NB4 (cell line): ENCODE measurements at regions not wholly inside any gene's neighbourhood (a gene's known extent, or its start where the extent isn't known, plus 50 kb on each side); places are given as distances from the start of the nearest gene placed in this dataset.

Experiments
- CTCF ChIP-seq: IDR thresholded peaks from one replicate; pipeline ENCODE4 v1.5.1; 2012; ENCODE audit warnings: low read depth, low read length
- MAX ChIP-seq: IDR thresholded peaks from 2 replicates; pipeline ENCODE4 v1.6.1; 2011; ENCODE audit warnings: low read depth, low read length
- POLR2A ChIP-seq: IDR thresholded peaks from 2 replicates; pipeline ENCODE4 v1.6.1; 2011; ENCODE audit warnings: mild to moderate bottlenecking; ENCODE audit not compliant: insufficient read length; ENCODE audit errors: extremely low read depth

GRCh38 chr15:87779746-87780145 is 476.8 kb downstream of the NTRK3 start:
- TF ChIP-seq MAX, result no peak
- TF ChIP-seq CTCF, result no peak
- no peak for TF ChIP-seq POLR2A
